RWPE2 (cell line): ENCODE measurements at regions not wholly inside any gene's neighbourhood (a gene's known extent, or its start where the extent isn't known, plus 50 kb on each side); places are given as distances from the start of the nearest gene placed in this dataset.

Experiments used
- ATAC-seq: fragments of 200-7000 bp; cut with Tn5 transposase; 3 replicates; pipeline ENCODE4 v1.9.1; 2021; ENCODE audit warnings: low read depth
- DNase-seq: peaks from one replicate; pipeline ENCODE4 v3.0.0-alpha.2; 2020; ENCODE audit warnings: low spot score
- H3K27ac ChIP-seq: fragments of 450-650 bp; 2 replicates; pipeline ENCODE4 v1.5.1; 2017; ENCODE audit warnings: mild to moderate bottlenecking; ENCODE audit not compliant: poor library complexity, severe bottlenecking
- H3K27me3 ChIP-seq: fragments of 250-450 bp; sonication (Bioruptor Pico); 2 replicates; pipeline ENCODE4 v1.5.1; 2021; ENCODE audit warnings: mild to moderate bottlenecking, moderate library complexity; ENCODE audit not compliant: insufficient read depth, poor library complexity, severe bottlenecking
- H3K36me3 ChIP-seq: fragments of 250-450 bp; sonication (Bioruptor Pico); 2 replicates; pipeline ENCODE4 v1.5.1; 2020; ENCODE audit warnings: low read depth, mild to moderate bottlenecking, moderate library complexity
- H3K4me1 ChIP-seq: fragments of 250-450 bp; sonication (Bioruptor Pico); 2 replicates; pipeline ENCODE4 v1.5.1; 2021; ENCODE audit warnings: mild to moderate bottlenecking, moderate library complexity; ENCODE audit not compliant: insufficient read depth, poor library complexity, severe bottlenecking
- H3K4me3 ChIP-seq: fragments of 250-450 bp; sonication (Bioruptor Pico); 2 replicates; pipeline ENCODE4 v1.5.1; 2021; ENCODE audit warnings: mild to moderate bottlenecking, moderate library complexity; ENCODE audit not compliant: severe bottlenecking
- H3K9me3 ChIP-seq: fragments of 250-450 bp; sonication (Bioruptor Pico); 2 replicates; pipeline ENCODE4 v1.5.1; 2021; ENCODE audit warnings: mild to moderate bottlenecking, moderate library complexity; ENCODE audit not compliant: severe bottlenecking
- CTCF ChIP-seq: fragments of 450-650 bp; IDR thresholded peaks from one replicate; pipeline ENCODE4 v1.5.1; 2017; ENCODE audit warnings: mild to moderate bottlenecking, moderate library complexity; ENCODE audit not compliant: poor library complexity, severe bottlenecking

- DNase-seq: no peak
- peak overlapping the region; percentile 69 for H3K27ac ChIP-seq
- H3K27me3 ChIP-seq: no peaks in the 10 kb centered on the region
- ATAC-seq: peak; percentile 96
- H3K4me3 ChIP-seq: no peak overlapping the region
- H3K4me1 ChIP-seq: peaks cover 19% of the 10 kb centered on the region
- no peaks in the 10 kb centered on the region for H3K9me3 ChIP-seq
- H3K36me3 ChIP-seq: no peaks in the 10 kb centered on the region
- no peak for TF ChIP-seq CTCF
Observed at GRCh38 chr2:236661061-236661761, 91.6 kb downstream of the ACKR3 start.

GRCh38 chr2:236661762-236662110, 92.1 kb downstream of the ACKR3 start:
- no peak for TF ChIP-seq CTCF
- Histone ChIP-seq H3K4me3 (no peak overlapping the region), H3K27ac (peak overlapping the region; percentile 69), H3K36me3 (no peaks in the 10 kb centered on the region), H3K9me3 (no peaks in the 10 kb centered on the region), H3K27me3 (no peaks in the 10 kb centered on the region), H3K4me1 (peaks cover 19% of the 10 kb centered on the region)
- DNase-seq (no peak), ATAC-seq (no peak)

GRCh38 chr2:236662231-236663185, 92.9 kb downstream of the ACKR3 start:
- Histone ChIP-seq H3K27ac (peak overlapping the region; percentile 69), H3K27me3 (no peaks in the 10 kb centered on the region), H3K4me1 (peaks cover 19% of the 10 kb centered on the region), H3K36me3 (no peaks in the 10 kb centered on the region), H3K9me3 (no peaks in the 10 kb centered on the region), H3K4me3 (no peak overlapping the region)
- ATAC-seq (no peak), DNase-seq (no peak)
- no peak for TF ChIP-seq CTCF

- Histone ChIP-seq H3K4me1 (peaks cover 19% of the 10 kb centered on the region), H3K27ac (no peak overlapping the region), H3K4me3 (no peak overlapping the region), H3K9me3 (no peaks in the 10 kb centered on the region), H3K36me3 (no peaks in the 10 kb centered on the region), H3K27me3 (no peaks in the 10 kb centered on the region)
- ATAC-seq: no peak
- no peak for DNase-seq
- TF ChIP-seq CTCF: no peak
Observed at GRCh38 chr2:236663287-236664101, 93.9 kb downstream of the ACKR3 start.
